ENCODE measurements at regions not wholly inside any gene's neighbourhood (a gene's known extent, or its start where the extent isn't known, plus 50 kb on each side); places are given as distances from the start of the nearest gene placed in this dataset.
A peak's percentile ranks its signal among the peaks of the same experiment; 100 is the strongest.

- TF ChIP-seq FOXM1 (IDR thresholded peaks at IDR 0.05; ENCODE audit: borderline replicate concordance, low read depth): no peak
- no peak for TF ChIP-seq REST (IDR thresholded peaks at IDR 0.05; ENCODE audit: low read depth)
- no peak for TF ChIP-seq ZBTB7A (IDR thresholded peaks at IDR 0.05; ENCODE audit: low read depth)
- TF ChIP-seq YY1 (IDR thresholded peaks at IDR 0.05; ENCODE audit: low read depth): no peak
- peak; percentile 36 for TF ChIP-seq NFIC (IDR thresholded peaks at IDR 0.05)
- TF ChIP-seq CEBPB (IDR thresholded peaks at IDR 0.05): peak; percentile 32; the same call in 1 of the 2 replicates
- TF ChIP-seq EGR1 (IDR thresholded peaks at IDR 0.05): no peak
- TF ChIP-seq RAD21 (IDR thresholded peaks at IDR 0.05; ENCODE audit: low read depth): no peak
- no peak for TF ChIP-seq CREB1 (IDR thresholded peaks at IDR 0.05; ENCODE audit: low read depth)
- no peak for TF ChIP-seq MAX (IDR thresholded peaks at IDR 0.05)
- peak; percentile 65; the same call in 1 of the 2 replicates for TF ChIP-seq TEAD4 (IDR thresholded peaks at IDR 0.05)
- no peak for TF ChIP-seq EP300 (IDR thresholded peaks at IDR 0.05; ENCODE audit: borderline replicate concordance)
- TF ChIP-seq TAF1 (IDR thresholded peaks at IDR 0.05; ENCODE audit: low read depth): no peak
- 0 out of 2 replicates have a peak, but pooled peaks have one; percentile 43 for TF ChIP-seq TCF12 (IDR thresholded peaks at IDR 0.05; ENCODE audit: low read depth)
Measured at GRCh38 chr2:102932501-102932900, 170.7 kb downstream of the TMEM182 start.

GRCh38 chr2:102939207-102939606 lies 177.4 kb downstream of the TMEM182 start:
- TF ChIP-seq TAF1 (IDR thresholded peaks at IDR 0.05; ENCODE audit: low read depth) (no peak), FOXM1 (IDR thresholded peaks at IDR 0.05; ENCODE audit: borderline replicate concordance, low read depth) (no peak), CEBPB (IDR thresholded peaks at IDR 0.05) (no peak), MAX (IDR thresholded peaks at IDR 0.05) (no peak), TCF12 (IDR thresholded peaks at IDR 0.05; ENCODE audit: low read depth) (no peak), EGR1 (IDR thresholded peaks at IDR 0.05) (no peak), NFIC (IDR thresholded peaks at IDR 0.05) (no peak), YY1 (IDR thresholded peaks at IDR 0.05; ENCODE audit: low read depth) (no peak), TEAD4 (IDR thresholded peaks at IDR 0.05) (no peak), EP300 (IDR thresholded peaks at IDR 0.05; ENCODE audit: borderline replicate concordance) (no peak), USF1 (IDR thresholded peaks at IDR 0.05) (no peak), REST (IDR thresholded peaks at IDR 0.05; ENCODE audit: low read depth) (no peak), RAD21 (IDR thresholded peaks at IDR 0.05; ENCODE audit: low read depth) (no peak), CREB1 (IDR thresholded peaks at IDR 0.05; ENCODE audit: low read depth) (no peak), ZBTB7A (IDR thresholded peaks at IDR 0.05; ENCODE audit: low read depth) (no peak)

- no peak for TF ChIP-seq TEAD4 (IDR thresholded peaks at IDR 0.05)
- TF ChIP-seq EGR1 (IDR thresholded peaks at IDR 0.05): no peak
- TF ChIP-seq EP300 (IDR thresholded peaks at IDR 0.05; ENCODE audit: borderline replicate concordance): no peak
- TF ChIP-seq FOXM1 (IDR thresholded peaks at IDR 0.05; ENCODE audit: borderline replicate concordance, low read depth): no peak
- TF ChIP-seq YY1 (IDR thresholded peaks at IDR 0.05; ENCODE audit: low read depth): no peak
- no peak for TF ChIP-seq TCF12 (IDR thresholded peaks at IDR 0.05; ENCODE audit: low read depth)
- TF ChIP-seq USF1 (IDR thresholded peaks at IDR 0.05): no peak
- TF ChIP-seq RAD21 (IDR thresholded peaks at IDR 0.05; ENCODE audit: low read depth): no peak
Measured at GRCh38 chr2:102940684-102941083, 178.9 kb downstream of the TMEM182 start.

- TF ChIP-seq TEAD4 (IDR thresholded peaks at IDR 0.05): no peak
- TF ChIP-seq REST (IDR thresholded peaks at IDR 0.05; ENCODE audit: low read depth): no peak
- no peak for TF ChIP-seq FOXM1 (IDR thresholded peaks at IDR 0.05; ENCODE audit: borderline replicate concordance, low read depth)
- no peak for TF ChIP-seq TCF12 (IDR thresholded peaks at IDR 0.05; ENCODE audit: low read depth)
- no peak for TF ChIP-seq EP300 (IDR thresholded peaks at IDR 0.05; ENCODE audit: borderline replicate concordance)
- no peak for TF ChIP-seq NFIC (IDR thresholded peaks at IDR 0.05)
- no peak for TF ChIP-seq CREB1 (IDR thresholded peaks at IDR 0.05; ENCODE audit: low read depth)
- no peak for TF ChIP-seq CEBPB (IDR thresholded peaks at IDR 0.05)
Measured at GRCh38 chr2:102942107-102942506, 180.3 kb downstream of the TMEM182 start.
